PC-3 (cell line): ENCODE measurements at regions not wholly inside any gene's neighbourhood (a gene's known extent, or its start where the extent isn't known, plus 50 kb on each side); places are given as distances from the start of the nearest gene placed in this dataset.

Experiments used
- ATAC-seq: fragments of 200-7000 bp; cut with Tn5 transposase; 2 replicates; pipeline ENCODE4 v1.9.1; 2020; ENCODE audit warnings: mild to moderate bottlenecking, moderate library complexity
- BruUV-seq: library from RNA; stranded (reverse); fragments of 400-500 nt; replicated peaks from 2 replicates; lab custom pipeline; 2021; lab: Mats Ljungman, UMichigan
- CTCF ChIA-PET: fragments of 300-600 bp; sonication (Branson Sonifier 250); formaldehyde crosslinking; loops from one replicate; lab custom pipeline; 2022; ENCODE audit warnings: antibody characterized with exemption; lab: Charles Lee
- POLR2A ChIA-PET: fragments of 300-600 bp; sonication (Branson Sonifier 250); formaldehyde crosslinking; loops from one replicate; lab custom pipeline; 2022; ENCODE audit warnings: antibody characterized with exemption; ENCODE audit not compliant: unreplicated experiment; lab: Charles Lee
- DNase-seq: peaks from one replicate; pipeline ENCODE4 v3.0.0-alpha.2; 2015
- H2AFZ ChIP-seq: fragments of 300-600 bp; sonication (generic); 2 replicates; pipeline ENCODE4 v1.6.0; 2016; ENCODE audit warnings: antibody characterized with exemption, low read length
- H3F3A ChIP-seq: fragments of 300-600 bp; sonication (generic); one replicate; pipeline ENCODE4 v1.6.0; 2017; ENCODE audit warnings: antibody characterized with exemption, low read length, control low read depth, mild to moderate bottlenecking; ENCODE audit not compliant: unreplicated experiment
- H3K27ac ChIP-seq: fragments of 300-600 bp; sonication (generic); 2 replicates; pipeline ENCODE4 v1.5.1; 2016; ENCODE audit warnings: mild to moderate bottlenecking, low read length
- H3K27me3 ChIP-seq: fragments of 300-600 bp; sonication (generic); 2 replicates; pipeline ENCODE4 v1.6.1; 2016; ENCODE audit warnings: low read length, mixed read lengths
- H3K36me3 ChIP-seq: fragments of 300-600 bp; sonication (generic); 2 replicates; pipeline ENCODE4 v1.6.1; 2016; ENCODE audit warnings: low read depth, mixed run types, low read length, mixed read lengths
- H3K4me1 ChIP-seq: fragments of 300-600 bp; sonication (generic); 2 replicates; pipeline ENCODE4 v1.5.1; 2016; ENCODE audit warnings: low read length; ENCODE audit not compliant: insufficient read depth
- H3K4me2 ChIP-seq: fragments of 300-600 bp; sonication (generic); 2 replicates; pipeline ENCODE4 v1.6.0; 2016; ENCODE audit warnings: low read length
- H3K4me3 ChIP-seq: fragments of 300-600 bp; sonication (generic); 2 replicates; pipeline ENCODE4 v1.5.1; 2016; ENCODE audit warnings: mild to moderate bottlenecking, low read length, mixed read lengths
- H3K79me2 ChIP-seq: fragments of 300-600 bp; sonication (generic); 2 replicates; pipeline ENCODE4 v1.6.1; 2017; ENCODE audit warnings: low read length, mixed read lengths
- H3K9ac ChIP-seq: fragments of 300-600 bp; sonication (generic); 2 replicates; pipeline ENCODE4 v1.6.0; 2016; ENCODE audit warnings: mild to moderate bottlenecking, low read length
- H3K9me2 ChIP-seq: fragments of 300-600 bp; sonication (generic); replicated peaks from 2 replicates; pipeline ENCODE4 v1.6.1; 2016; ENCODE audit warnings: mixed run types, low read length, mixed read lengths
- H3K9me3 ChIP-seq: fragments of 300-600 bp; sonication (generic); 2 replicates; pipeline ENCODE4 v1.6.1; 2016; ENCODE audit warnings: low read length, mixed read lengths
- H4K20me1 ChIP-seq: fragments of 300-600 bp; sonication (generic); 2 replicates; pipeline ENCODE4 v1.6.1; 2016; ENCODE audit warnings: low read length, mixed read lengths
- EZH2 ChIP-seq: fragments of 300-600 bp; sonication (generic); IDR thresholded peaks from one replicate; pipeline ENCODE4 v1.6.1; 2017; ENCODE audit warnings: antibody characterized with exemption, mild to moderate bottlenecking, low read length; ENCODE audit not compliant: unreplicated experiment
- EZH2phosphoT487 ChIP-seq: fragments of 300-600 bp; sonication (generic); IDR thresholded peaks from 2 replicates; pipeline ENCODE4 v1.6.1; 2018; ENCODE audit warnings: mild to moderate bottlenecking, antibody characterized with exemption, low read length, borderline replicate concordance
- intact Hi-C: fragments of 100-400 bp; cut with micrococcal nuclease; formaldehyde crosslinking; loops from 2 replicates; pipeline ENCODE4 v1.9.0; 2023
- TF ChIP-seq, protein P1 (sequence below): fragments of 300-600 bp; sonication (generic); conservative IDR thresholded peaks from 2 replicates; pipeline ENCODE4 v1.5.1; 2017; ENCODE audit warnings: antibody characterized with exemption, low read depth, mild to moderate bottlenecking, low read length

GRCh38 chr17:68777243-68777855, 176.2 kb upstream of the FAM20A start:
- intact Hi-C loops, result loop anchor here (1.0 to 10.0 kb wide), 6 partner anchors 17 to 458 kb away; no protein-coding TSS in a partner anchor
- Histone ChIP-seq H3K4me2 (no peak overlapping the region), H3K4me3 (no peak overlapping the region), H4K20me1 (no peaks in the 10 kb centered on the region), H3K36me3 (no peaks in the 10 kb centered on the region), H3K79me2 (no peaks in the 10 kb centered on the region), H3K27me3 (peaks cover 5% of the 10 kb centered on the region; the same call in 1 of the 2 replicates), H3K9me2 (no peaks in the 10 kb centered on the region), H3K4me1 (peaks cover 13% of the 10 kb centered on the region), H3K27ac (no peak overlapping the region), H3K9me3 (no peaks in the 10 kb centered on the region), H2AFZ (peak overlapping the region; percentile 27; the same call in 1 of the 2 replicates), H3F3A (no peaks in the 10 kb centered on the region), H3K9ac (no peak overlapping the region)
- TF ChIP-seq EZH2phosphoT487, result no peak
- no peak for TF ChIP-seq EZH2
- TF ChIP-seq, protein P1, sequence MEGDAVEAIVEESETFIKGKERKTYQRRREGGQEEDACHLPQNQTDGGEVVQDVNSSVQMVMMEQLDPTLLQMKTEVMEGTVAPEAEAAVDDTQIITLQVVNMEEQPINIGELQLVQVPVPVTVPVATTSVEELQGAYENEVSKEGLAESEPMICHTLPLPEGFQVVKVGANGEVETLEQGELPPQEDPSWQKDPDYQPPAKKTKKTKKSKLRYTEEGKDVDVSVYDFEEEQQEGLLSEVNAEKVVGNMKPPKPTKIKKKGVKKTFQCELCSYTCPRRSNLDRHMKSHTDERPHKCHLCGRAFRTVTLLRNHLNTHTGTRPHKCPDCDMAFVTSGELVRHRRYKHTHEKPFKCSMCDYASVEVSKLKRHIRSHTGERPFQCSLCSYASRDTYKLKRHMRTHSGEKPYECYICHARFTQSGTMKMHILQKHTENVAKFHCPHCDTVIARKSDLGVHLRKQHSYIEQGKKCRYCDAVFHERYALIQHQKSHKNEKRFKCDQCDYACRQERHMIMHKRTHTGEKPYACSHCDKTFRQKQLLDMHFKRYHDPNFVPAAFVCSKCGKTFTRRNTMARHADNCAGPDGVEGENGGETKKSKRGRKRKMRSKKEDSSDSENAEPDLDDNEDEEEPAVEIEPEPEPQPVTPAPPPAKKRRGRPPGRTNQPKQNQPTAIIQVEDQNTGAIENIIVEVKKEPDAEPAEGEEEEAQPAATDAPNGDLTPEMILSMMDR, result peak; percentile 93
- ChIA-PET POLR2A (no interaction called here), CTCF (interaction anchor here (0.7 kb wide), 1 partner anchor 179 kb away, joined by 3 read pairs; no protein-coding TSS in a partner anchor)
- ATAC-seq (peak; percentile 58), DNase-seq (peak; percentile 83)
- no TSS peak for BruUV-seq

- Histone ChIP-seq H3K36me3 (no peaks in the 10 kb centered on the region), H3K9me2 (no peaks in the 10 kb centered on the region), H3K79me2 (no peaks in the 10 kb centered on the region), H4K20me1 (no peaks in the 10 kb centered on the region), H2AFZ (no peak overlapping the region), H3K4me1 (peaks cover 13% of the 10 kb centered on the region), H3K9me3 (no peaks in the 10 kb centered on the region), H3K27ac (no peak overlapping the region), H3K4me3 (no peak overlapping the region), H3K27me3 (no peaks in the 10 kb centered on the region), H3K4me2 (no peak overlapping the region), H3K9ac (no peak overlapping the region), H3F3A (no peaks in the 10 kb centered on the region)
- no TSS peak for BruUV-seq
- POLR2A ChIA-PET, result no interaction called here
- intact Hi-C loops, result loop anchor here (10.0 kb wide), 1 partner anchor 268 kb away; no protein-coding TSS in a partner anchor
- no peak for DNase-seq
- CTCF ChIA-PET, result interaction anchor here (0.7 kb wide), 1 partner anchor 1853 kb away, joined by 3 read pairs; no protein-coding TSS in a partner anchor
- TF ChIP-seq, protein P1, result no peak
- no peak for TF ChIP-seq EZH2phosphoT487
- no peak for TF ChIP-seq EZH2
- ATAC-seq, result no peak
These were observed 175.3 kb upstream of the FAM20A start for GRCh38 chr17:68776451-68776850.

DNA sequence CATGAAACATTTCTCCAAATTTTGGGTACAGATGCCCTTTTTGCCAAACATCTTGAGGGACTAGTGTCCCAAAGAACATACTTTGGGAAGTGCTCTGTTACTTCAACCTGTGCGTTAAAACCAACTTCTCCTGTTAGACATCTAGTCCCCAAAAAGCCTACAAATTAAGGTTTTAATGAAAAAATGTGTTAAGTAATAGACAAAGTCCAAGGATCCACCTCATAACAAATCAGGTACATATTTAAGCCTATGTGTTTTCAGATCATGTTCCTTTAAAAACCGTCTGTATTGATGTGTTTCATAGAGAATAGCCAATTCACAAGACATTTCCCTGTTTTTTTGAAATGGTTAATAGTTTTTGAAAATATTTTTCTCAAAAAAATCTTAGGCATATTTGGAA, 174.8 kb upstream of the FAM20A start:
- no peak overlapping the region for H3K4me3 ChIP-seq
- DNase-seq, result no peak
- H3F3A ChIP-seq, result no peaks in the 10 kb centered on the region
- peaks cover 13% of the 10 kb centered on the region for H3K4me1 ChIP-seq
- intact Hi-C loops, result loop anchor here (10.0 kb wide), 1 partner anchor 269 kb away; no protein-coding TSS in a partner anchor
- H3K36me3 ChIP-seq, result no peaks in the 10 kb centered on the region
- no peak overlapping the region for H2AFZ ChIP-seq
- ChIA-PET POLR2A (no interaction called here), CTCF (interaction anchor here (0.6 to 0.7 kb wide), 5 partner anchors 10 to 1854 kb away, joined by 3 to 5 read pairs (median 4); no protein-coding TSS in a partner anchor)
- no peaks in the 10 kb centered on the region for H4K20me1 ChIP-seq
- no peak for ATAC-seq
- TF ChIP-seq, protein P1, result no peak
- TF ChIP-seq EZH2phosphoT487 (no peak), EZH2 (no peak)
- H3K79me2 ChIP-seq, result no peaks in the 10 kb centered on the region
- no peak overlapping the region for H3K4me2 ChIP-seq
- no peak overlapping the region for H3K9ac ChIP-seq
- BruUV-seq, result no TSS peak
- H3K9me2 ChIP-seq, result no peaks in the 10 kb centered on the region
- no peaks in the 10 kb centered on the region for H3K27me3 ChIP-seq
- no peak overlapping the region for H3K27ac ChIP-seq
- no peaks in the 10 kb centered on the region for H3K9me3 ChIP-seq
